H1 (cell line): ENCODE measurements at regions not wholly inside any gene's neighbourhood (a gene's known extent, or its start where the extent isn't known, plus 50 kb on each side); places are given as distances from the start of the nearest gene placed in this dataset.

Experiments
- CHD1 ChIP-seq: IDR thresholded peaks from 2 replicates; pipeline ENCODE4 v1.6.1; 2012; ENCODE audit warnings: low read depth, low read length, improper control_type of control experiment
- FOSL1 ChIP-seq: IDR thresholded peaks from 2 replicates; pipeline ENCODE4 v1.6.1; 2011; ENCODE audit warnings: mild to moderate bottlenecking, low read depth, low read length, moderate library complexity; ENCODE audit not compliant: insufficient read depth
- POLR2A ChIP-seq, 2 experiments: IDR thresholded peaks; 1 replicate in 1 of 2; 2 replicates in 1 of 2; pipeline ENCODE4 v1.6.1; 2011; ENCODE audit warnings: low read depth in 2 of 2, low read length in 2 of 2, mild to moderate bottlenecking in 2 of 2; ENCODE audit errors: control extremely low read depth in 1 of 2
- POLR2AphosphoS5 ChIP-seq: IDR thresholded peaks from 2 replicates; pipeline ENCODE4 v1.6.1; 2011; ENCODE audit warnings: low read depth, low read length
- TCF12 ChIP-seq: IDR thresholded peaks from 2 replicates; pipeline ENCODE4 v1.6.1; 2011; ENCODE audit warnings: low read depth, mild to moderate bottlenecking, low read length

DNA sequence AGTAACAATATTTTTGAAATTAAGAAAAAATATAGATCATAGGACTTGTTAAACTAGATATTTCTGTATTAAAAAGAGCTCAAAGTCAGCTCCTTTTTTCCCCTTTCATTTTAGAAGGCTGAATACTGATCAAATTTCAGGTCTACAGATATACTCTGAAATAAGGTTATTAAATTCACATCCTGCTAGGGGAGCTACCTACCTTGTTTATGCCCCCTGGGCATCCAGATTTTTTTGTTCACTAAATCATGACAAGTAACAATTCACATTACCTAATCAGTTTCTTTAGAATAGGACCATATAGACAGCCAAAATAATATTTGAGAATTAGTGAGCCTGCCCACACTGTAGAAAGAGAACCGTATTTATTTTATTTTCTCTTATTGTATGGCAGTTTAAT lies 276.2 kb downstream of the USP25 start:
- TF ChIP-seq POLR2A (IDR thresholded peaks at IDR 0.05; ENCODE audit: control extremely low read depth in 1 of 2, low read depth in 2 of 2, low read length in 2 of 2): no peak
- TF ChIP-seq TCF12: no peak
- no peak for TF ChIP-seq FOSL1
- no peak for TF ChIP-seq CHD1
- TF ChIP-seq POLR2AphosphoS5: no peak
